Hypothalamus (tissue), 51 donors: ENCODE measurements at regions not wholly inside any gene's neighbourhood (a gene's known extent, or its start where the extent isn't known, plus 50 kb on each side); places are given as distances from the start of the nearest gene placed in this dataset.

ENCODE experiments used
- DNase-seq, 51 donors: peaks; one replicate each; lab custom pipeline; 2025; lab: John Stamatoyannopoulos, UW

DNA sequence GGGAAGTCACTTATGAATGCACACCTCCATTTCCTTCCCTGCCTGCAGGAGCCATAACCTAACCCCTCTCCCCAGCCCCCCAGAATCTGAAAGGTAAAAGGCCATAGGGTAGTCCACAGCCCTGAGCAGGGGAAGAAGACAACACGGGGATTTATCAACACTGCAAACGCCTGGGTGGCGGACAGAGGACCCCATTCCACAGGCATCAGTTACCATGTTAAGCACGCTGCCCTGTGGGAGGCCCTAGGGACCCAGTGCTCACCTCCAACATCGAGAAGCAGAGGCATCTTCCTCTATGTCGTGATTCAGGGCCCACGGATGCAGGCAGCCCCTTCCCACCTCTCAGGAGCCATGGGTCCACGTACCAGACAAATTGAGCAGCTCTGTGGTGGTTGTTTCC is 523.8 kb downstream of the MATN1 start:
- no peak for DNase-seq

DNA sequence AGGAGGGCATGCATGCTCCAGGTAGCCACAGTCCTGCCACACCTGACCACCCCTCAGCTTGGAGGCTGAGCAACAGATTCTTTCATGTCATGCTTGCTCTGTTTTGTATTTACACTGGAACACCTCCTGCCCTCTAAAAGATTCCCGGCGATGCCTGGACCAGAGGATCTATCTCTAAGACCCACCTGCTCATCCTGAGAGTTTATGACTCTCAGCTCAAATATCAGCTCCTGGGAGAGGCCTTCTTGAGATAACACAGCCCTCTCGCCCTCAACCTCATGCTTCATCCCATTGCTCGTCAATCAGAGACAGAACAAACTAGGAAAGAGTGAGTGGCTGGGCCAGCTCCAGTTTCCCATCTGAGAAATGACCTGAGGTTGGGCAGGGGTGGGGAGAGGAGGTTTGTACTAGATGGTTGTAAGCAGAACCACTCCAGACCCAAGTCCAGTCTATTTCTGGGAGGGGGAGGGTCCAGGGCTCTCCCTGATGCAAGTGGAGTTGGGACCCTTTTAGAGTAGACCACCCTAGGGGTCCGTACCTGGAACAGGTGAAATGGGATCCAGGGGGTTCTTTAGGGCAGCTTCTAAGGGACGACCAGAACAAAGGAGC is 524.5 kb downstream of the MATN1 start:
- DNase-seq, result no peak

DNA sequence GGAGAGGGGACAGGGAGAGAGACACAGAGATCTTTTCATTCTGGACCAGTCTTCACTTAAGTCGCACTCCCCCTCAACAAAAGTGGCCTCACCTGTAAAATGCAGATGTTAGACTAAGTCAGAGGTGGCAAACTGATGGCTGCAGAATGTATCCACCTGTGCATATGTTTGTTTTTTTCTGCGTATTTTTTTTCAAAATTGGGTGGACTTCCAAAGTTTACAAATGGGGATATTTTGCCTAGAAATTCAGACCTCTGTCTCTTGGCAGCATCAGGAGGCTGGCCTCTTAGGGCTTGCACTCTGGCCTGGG is 525.0 kb downstream of the MATN1 start:
- no peak for DNase-seq

DNA sequence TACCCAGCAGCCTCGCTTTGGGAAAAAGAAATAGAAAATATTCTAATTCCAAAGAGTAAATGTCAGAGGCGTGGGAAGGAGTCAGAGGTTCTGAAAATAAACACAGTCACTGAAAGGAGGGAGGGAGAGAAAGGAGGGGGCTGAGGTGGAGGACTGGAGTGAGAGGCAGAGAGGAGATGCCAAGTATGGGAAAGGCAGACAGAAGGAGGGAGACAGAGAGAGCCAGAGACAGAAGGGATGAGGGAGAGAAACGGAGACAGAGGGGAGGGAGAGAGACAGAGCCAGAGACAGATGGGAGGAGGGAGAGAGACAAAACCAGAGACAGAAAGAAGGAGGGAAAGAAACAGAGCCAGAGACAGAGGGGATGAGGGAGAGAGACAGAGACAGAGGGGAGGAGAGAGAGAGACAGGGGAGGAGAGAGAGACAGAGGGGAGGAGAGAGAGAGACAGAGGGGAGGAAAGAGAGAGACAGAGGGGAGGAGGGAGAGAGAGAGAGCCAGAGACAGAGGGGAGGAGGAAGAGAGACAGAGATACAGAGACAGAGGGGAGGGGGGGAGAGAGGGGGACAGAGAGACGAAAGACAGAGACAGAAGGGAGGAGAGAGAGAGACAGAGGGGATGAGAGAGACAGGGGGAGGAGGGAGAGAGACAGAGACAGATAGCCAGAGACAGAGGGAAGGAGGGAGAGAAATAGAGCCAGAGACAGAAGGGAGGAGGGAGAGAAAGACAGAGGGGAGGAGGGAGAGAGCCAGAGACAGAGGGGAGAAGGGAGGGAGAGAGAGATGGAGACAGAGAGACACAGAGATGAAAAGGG is 525.5 kb downstream of the MATN1 start:
- no peak for DNase-seq

DNA sequence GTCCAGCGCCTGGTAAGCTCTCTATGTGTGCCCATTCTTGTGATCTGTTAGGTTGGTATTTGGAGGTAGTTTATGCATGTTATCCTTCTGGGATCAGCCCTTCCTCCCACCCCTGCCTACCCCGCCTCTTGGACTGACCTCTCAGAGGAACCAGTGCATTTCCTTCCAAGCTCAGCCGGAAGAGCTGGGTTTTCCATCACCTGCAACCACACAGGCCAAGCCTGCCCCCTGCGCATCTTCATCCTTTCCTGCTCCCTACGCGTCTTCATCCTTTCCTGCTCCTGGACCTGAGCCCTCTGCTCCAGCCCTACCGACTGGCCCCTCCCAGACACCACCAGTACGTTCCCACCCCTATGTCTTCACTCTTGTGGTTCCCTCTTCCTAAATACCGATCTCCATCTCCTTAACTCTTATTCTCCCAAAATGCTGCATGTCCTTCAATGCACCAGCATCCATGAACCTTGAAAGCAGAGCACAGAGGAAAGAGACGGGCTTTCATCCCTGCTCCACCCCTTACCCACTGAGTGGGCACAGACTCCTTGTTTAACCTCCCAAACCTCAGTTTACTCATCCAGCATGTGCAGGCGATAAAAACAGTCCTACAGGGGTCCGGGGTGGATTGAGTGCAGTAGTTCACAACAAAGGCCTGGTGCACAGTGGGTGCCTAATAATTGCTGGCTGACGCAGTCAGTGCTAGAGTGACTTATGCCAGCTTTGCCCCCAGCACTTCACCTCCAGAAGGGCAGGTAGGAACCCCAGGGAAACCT is 526.3 kb downstream of the MATN1 start:
- no peak for DNase-seq

DNA sequence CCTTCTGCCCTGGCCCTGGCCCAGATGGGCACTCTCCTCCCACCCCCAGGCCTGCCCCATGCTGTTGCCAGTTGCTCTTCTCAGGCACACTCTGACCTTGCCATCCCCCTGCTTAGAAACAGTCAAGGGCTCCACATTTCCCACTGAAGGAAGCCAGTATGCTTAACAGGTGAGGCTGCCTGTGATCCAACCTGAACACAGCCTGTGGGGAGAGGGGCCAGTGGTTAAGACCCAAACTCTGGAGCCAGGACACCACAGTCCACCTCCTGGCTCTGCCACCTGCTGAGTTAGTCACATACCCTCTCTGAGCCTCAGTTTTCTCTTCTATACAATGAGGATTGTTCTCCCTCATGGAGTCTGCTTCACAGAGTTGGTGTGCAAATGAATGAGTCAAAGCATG is 526.9 kb downstream of the MATN1 start:
- DNase-seq, result no peak

DNA sequence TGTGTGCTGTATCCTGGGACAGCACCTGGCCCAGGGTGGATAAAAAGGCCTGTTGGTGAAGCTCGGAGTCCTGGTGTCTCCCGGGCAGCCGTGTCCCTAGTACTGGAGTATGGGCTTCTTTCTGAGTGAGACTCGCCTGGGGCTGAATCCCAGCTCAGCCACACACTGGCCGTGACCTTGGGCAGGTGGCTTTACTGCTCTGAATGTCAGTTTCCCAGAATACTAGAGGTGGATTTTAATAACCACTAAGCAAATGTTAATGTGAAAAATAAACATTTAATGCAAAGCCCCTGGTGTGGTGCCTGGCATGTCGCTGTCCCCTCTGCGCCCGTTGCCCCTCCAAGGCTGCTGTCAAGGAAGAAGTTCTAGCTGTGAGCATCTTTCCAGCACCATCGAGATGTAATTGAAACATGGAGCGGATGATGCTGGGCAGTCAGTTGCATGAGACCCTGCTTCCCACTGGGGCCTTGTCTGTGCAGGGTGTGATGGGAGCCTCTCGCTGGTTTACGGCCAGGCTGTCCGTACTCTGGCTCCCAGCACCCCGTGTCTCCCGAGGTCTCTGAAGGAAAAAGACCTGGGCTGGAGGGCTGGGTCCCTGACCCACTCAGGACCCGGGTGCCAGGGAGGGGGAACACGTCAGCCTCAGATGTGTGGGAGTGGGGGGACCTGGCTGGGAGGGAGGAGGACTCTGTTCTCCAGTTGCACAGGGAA is 527.8 kb downstream of the MATN1 start:
- no peak for DNase-seq

DNA sequence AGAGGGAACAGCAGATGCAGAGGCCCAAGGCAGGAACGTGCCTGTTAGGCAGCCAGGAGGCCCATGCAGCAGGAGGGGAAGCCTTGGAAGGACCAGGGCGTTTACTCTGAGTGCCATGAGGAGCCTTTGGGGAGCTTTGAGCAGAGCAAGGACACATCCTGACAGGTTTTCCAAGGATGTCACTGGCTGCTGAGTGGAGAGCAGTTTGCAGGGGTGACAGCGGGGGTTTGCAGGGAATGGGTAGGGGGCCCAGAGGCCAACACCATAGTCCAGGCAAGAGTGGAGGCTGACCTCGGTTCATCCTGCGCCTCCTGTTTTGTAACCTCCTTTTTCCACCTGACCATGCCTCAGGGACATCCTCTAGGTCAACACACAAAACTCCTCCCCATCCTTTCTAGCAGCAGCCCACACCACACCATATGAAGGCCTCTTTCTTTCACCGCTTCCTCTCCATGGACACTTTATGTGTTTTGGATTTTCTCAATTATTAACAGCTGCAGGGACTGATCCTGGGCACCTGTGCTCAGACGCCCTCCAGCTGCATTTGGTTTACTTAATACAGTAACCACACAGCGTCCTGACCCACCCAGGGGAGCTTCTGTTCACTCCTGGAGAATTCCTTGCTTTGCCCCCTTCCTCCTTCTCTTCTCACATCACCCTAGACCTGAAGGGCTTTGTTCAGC is 528.5 kb downstream of the MATN1 start:
- no peak for DNase-seq

DNA sequence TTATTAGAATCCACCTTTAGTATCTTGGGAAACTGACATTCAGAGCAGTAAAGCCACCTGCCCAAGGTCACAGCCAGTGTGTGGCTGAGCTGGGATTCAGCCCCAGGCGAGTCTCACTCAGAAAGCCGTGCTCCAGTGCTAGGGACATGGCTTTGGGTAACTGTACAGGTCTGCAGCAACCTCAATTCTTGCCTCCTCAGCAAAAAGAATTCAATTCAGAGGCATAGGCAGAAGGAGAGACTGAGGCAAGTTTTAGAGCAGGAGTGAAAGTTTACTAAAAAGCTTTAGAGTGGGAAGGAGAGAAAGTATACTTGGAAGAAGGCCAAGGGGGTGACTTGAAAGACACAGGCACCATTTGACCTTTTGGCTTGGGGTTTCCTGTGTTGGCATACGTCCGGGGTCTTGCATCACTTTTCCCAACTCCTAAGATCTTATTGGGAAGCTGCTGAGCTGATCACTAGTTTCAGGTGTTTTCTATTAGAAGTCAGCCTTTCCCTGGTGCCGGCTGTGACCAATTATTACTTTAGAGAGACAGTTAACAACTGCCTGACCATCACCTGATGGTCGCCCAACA is 529.3 kb downstream of the MATN1 start:
- DNase-seq, result no peak

DNA sequence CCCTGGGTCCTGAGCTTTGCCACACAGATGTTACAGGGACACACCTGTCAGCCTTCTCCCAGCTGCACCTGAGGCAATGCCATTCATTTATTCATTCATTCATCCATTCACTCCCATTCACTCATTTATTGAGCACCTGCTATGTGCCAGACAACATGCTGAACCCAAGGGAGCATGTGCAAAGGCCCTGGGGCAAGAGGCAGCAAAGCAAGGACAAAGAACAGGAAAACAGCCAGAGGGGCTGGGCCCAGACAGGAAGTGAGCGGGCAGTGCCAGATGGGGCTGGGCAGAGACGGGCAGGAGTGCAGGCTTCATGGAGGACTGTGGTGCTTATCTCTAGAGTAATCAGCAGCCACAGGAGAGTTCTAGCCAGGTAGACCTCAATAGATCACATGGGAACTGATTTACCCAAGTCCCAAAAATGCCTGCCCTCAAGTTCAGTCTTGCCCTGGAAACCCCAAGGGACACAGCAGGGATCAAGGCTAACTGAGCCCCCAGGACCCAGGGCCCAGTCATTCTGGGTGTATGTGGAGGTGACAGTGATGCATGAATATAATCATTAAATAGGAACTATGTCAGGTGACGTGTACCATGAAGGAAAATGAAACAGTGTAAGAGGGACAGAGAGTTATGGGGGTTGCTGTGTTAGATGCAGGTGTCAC is 530.3 kb downstream of the MATN1 start:
- no peak for DNase-seq

DNA sequence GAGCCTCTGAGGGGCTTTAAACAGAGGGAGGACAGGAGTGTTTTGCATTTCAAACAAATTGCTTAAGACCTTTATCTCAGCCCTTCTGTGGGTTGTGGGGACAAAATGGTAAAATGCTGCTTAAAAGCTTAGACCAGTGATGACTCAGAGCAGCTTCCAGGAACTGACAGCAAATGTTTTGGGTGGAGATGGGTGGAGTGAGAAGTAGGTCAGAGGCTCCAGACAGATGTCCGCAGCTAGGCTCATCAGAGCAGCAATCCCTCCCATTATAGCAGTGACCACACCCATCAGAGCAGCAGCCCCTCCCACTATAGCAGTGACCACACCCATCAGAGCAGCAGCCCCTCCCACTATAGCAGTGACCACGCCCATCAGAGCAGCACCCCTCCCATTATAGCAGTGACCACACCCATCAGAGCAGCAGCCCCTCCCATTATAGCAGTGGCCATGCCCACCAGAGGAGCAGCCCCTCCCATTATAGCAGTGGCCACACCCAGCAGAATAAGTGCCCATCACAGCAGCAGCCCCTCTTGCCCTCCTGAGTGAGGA is 532.2 kb downstream of the MATN1 start:
- no peak for DNase-seq

DNA sequence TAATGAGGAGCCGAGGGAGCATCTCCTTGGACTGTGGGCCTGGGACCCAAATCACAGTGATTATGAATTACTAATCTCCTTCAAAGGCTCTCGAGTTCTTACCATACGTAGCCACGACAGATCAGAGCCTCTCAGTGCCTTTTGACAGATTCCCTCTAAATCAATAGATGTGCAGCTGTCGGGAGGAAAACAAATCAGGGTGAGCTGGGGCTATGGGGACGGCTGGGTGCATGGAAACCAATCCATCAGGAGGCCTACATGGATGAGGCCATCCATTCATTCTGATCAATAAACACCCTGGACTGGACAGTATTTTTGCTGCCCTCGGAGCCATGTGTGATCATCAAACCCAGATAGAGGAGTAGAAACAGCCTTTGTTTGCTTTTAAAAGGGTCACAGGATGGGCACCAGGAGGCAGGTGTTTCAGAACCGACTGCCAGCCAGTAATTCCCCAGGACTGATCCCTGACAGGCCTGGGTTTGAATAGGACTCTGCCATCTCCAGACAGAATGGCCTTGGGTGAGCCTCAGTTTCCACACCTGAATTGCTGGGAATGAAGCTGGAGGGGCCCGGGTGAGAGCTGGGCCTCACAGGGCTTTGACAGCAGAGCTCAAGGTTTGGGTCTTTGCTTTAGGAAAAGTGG is 532.8 kb downstream of the MATN1 start:
- no peak for DNase-seq

DNA sequence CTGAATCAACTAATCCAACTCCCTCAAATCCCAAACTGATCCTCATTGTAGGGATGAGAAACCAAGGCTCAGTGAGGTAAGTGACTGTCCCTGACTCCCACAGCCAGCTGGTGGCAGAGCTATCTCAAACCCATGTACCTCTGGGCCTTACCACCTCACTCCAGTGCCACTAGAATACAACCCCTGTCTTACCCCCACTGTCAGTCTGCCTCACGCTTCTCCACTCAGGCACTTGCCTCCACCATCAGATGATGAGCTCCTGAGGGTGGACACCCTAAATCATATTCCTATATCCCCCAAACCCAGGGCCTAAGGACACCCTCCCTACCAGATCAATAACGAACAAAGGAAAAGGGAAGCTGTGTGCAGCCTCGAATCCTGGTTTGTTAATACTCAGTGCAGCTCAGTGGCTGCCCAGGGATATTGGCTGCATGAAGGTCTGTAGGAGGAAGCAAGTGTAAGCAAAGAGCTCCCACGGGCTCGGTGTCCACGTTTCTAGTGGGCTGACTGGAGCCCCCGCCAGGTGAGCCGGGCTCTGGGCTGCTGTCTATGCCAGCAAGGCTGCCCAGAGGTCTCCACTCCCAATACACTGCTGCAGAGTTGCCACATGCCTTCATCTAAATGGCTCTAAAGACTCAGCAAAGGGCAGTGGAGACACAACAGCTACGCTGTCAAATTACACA is 533.4 kb downstream of the MATN1 start:
- DNase-seq, result no peak

DNA sequence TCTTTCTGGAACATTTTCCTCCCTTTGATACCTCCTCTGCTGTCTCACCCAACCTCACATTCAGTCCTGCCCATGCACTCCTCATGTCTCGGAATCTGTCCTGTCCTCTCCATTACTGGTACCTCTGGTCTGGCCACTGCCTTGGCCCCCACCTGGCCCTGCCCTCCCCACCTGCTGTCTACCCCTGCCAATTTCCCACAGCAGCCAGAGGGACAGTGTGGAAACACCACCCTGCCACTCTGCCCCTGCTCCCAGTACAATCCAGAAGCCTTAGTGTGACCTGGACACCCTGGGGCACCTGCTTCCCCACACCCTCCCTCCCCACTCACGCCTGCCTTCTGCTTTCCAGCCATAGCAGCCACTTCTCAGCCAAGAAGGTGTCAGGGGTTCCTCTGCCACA is 534.4 kb downstream of the MATN1 start:
- no peak for DNase-seq

DNA sequence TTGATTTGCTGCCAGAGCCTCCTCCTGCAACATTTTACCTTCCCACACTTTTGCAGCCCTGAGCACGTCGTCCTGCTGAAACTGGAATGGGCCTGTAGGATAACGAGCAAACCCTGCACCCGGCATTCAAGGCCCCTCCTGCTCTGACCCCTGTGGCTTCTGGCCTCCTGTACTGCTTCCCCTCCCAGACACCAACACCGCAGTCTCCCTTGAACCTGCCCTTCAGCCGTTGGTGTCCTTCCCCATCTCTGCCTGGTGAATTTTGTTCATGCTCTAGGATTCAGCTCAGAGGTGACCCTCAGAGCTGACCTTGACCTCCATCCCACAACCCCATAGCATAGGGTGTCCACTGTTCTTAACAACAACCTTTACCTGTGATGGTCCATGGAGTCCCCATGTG is 535.1 kb downstream of the MATN1 start:
- no peak for DNase-seq

DNA sequence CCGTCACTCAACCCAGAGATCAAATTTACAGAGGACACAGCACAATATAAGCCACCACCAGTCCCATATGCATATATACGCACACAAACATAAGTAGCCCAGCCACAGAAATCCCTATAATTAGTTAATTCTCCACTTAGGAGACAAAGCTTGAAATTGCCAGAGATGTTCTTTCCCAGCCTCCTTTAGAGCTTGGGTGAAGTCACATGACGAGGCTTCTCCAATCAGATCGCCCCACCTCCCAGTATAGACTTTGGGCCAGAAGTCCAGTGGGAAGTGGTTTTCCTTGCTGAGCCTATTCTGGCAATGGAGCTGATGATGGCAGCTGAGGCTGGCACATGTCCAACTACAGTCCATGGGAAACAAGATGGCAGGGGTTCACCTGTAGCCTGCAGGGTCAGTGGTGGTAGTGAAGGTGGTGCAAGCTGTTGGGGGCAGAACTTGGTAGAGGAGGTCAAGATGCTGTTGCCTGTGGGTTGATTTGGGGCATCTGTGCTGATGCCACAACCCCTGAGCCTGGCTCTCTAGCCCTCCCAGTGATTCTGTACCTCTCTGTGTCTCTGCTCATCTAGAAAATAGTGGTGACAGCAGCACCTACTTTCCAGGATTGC is 535.9 kb downstream of the MATN1 start:
- DNase-seq, result no peak

DNA sequence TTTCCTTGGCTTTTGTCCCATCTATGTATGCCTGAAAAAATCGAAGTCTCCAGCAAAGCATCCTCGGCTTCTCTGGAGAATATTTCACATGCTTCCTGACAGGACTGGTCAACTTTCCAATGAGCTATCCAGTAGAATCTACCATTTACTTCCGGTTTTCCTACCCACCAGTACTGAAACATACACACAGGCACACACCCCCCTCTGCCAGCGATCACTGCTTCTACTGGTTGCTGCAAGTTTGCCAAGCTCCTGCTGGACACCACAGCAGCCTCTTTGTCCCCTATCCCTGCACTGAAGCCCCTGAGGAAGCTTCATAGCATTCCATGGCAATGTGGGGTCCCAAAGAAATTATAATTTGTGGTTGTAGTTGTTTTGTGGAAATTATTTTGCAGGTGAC is 536.8 kb downstream of the MATN1 start:
- DNase-seq, result no peak

DNA sequence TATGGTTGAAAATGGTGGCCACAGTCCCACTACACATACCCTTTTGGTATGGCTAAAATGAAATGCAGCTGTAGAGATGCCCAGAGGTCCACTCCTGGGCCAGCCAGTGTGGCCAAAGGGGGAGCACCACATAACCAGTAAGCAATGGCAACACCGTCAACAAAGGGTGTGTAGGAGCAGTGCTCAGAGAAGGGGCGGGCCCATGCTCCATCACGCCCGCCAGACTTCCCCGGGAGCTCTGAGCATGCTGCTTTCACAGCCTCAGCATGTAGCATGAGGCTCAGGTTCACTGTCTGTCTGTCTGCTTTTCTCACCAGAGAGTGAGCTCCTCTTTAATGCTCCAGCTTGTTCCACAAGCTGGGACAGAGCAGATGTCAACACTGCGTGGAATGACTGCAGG is 537.6 kb downstream of the MATN1 start:
- DNase-seq, result no peak
